ENCODE measurements at regions not wholly inside any gene's neighbourhood (a gene's known extent, or its start where the extent isn't known, plus 50 kb on each side); places are given as distances from the start of the nearest gene placed in this dataset.

- Histone ChIP-seq H3K36me3 (ENCODE audit: control insufficient read depth, insufficient read depth, low read length) (no peaks in the 10 kb centered on the region), H3K27me3 (ENCODE audit: control insufficient read depth, insufficient read depth, low read length) (no peaks in the 10 kb centered on the region), H3K4me3 (ENCODE audit: low read depth, low read length) (no peak overlapping the region)
- DNase-seq (ENCODE audit: low read depth): no peak
- TF ChIP-seq, protein P1, sequence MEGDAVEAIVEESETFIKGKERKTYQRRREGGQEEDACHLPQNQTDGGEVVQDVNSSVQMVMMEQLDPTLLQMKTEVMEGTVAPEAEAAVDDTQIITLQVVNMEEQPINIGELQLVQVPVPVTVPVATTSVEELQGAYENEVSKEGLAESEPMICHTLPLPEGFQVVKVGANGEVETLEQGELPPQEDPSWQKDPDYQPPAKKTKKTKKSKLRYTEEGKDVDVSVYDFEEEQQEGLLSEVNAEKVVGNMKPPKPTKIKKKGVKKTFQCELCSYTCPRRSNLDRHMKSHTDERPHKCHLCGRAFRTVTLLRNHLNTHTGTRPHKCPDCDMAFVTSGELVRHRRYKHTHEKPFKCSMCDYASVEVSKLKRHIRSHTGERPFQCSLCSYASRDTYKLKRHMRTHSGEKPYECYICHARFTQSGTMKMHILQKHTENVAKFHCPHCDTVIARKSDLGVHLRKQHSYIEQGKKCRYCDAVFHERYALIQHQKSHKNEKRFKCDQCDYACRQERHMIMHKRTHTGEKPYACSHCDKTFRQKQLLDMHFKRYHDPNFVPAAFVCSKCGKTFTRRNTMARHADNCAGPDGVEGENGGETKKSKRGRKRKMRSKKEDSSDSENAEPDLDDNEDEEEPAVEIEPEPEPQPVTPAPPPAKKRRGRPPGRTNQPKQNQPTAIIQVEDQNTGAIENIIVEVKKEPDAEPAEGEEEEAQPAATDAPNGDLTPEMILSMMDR (IDR thresholded peaks at IDR 0.05; ENCODE audit: insufficient read depth, low read depth, low read length): no peak
- CTCF ChIA-PET: no interaction called here
- POLR2A ChIA-PET: no interaction called here
Observed at GRCh38 chr3:82474711-82475110, 713.3 kb upstream of the GBE1 start.

GRCh38 chr3:82473864-82474541, 712.6 kb upstream of the GBE1 start:
- TF ChIP-seq, protein P1 (IDR thresholded peaks at IDR 0.05; ENCODE audit: insufficient read depth, low read depth, low read length): no peak
- ChIA-PET POLR2A (no interaction called here), CTCF (no interaction called here)
- no peak for DNase-seq (ENCODE audit: low read depth)
- Histone ChIP-seq H3K36me3 (ENCODE audit: control insufficient read depth, insufficient read depth, low read length) (no peaks in the 10 kb centered on the region), H3K4me3 (ENCODE audit: low read depth, low read length) (no peak overlapping the region), H3K27me3 (ENCODE audit: control insufficient read depth, insufficient read depth, low read length) (no peaks in the 10 kb centered on the region)

DNA sequence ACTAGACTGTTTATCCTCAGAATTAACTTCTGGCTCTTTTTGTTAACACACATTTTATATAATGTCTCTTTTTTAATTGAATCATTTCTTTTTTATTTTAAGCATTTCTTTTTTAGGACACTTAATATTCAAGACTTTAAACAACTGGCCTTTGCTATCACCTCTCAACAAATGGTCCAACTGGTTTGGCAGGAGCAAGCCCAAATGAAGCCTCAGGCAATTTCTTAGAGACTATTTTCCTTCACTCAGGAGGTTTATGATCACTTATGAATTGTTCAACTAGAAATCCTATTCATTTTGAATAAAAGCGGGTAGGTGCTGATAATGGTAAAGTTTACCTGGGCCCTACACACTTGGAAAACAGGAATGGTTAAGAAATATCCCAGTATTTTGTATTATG, 705.6 kb upstream of the GBE1 start:
- DNase-seq (ENCODE audit: low read depth): no peak
- Histone ChIP-seq H3K4me3 (ENCODE audit: low read depth, low read length) (no peak overlapping the region), H3K36me3 (ENCODE audit: control insufficient read depth, insufficient read depth, low read length) (no peaks in the 10 kb centered on the region), H3K27me3 (ENCODE audit: control insufficient read depth, insufficient read depth, low read length) (no peaks in the 10 kb centered on the region)
- TF ChIP-seq, protein P1 (IDR thresholded peaks at IDR 0.05; ENCODE audit: insufficient read depth, low read depth, low read length): no peak
- CTCF ChIA-PET: no interaction called here
- POLR2A ChIA-PET: no interaction called here

- H3K4me3 ChIP-seq (ENCODE audit: low read depth, low read length): no peak overlapping the region
- TF ChIP-seq, protein P1 (IDR thresholded peaks at IDR 0.05; ENCODE audit: insufficient read depth, low read depth, low read length): no peak
- POLR2A ChIA-PET: no interaction called here
- DNase-seq (ENCODE audit: low read depth): no peak
- no peaks in the 10 kb centered on the region for H3K27me3 ChIP-seq (ENCODE audit: control insufficient read depth, insufficient read depth, low read length)
- CTCF ChIA-PET: no interaction called here
- no peaks in the 10 kb centered on the region for H3K36me3 ChIP-seq (ENCODE audit: control insufficient read depth, insufficient read depth, low read length)
Observed at GRCh38 chr3:82462977-82463376, 701.5 kb upstream of the GBE1 start.

DNA sequence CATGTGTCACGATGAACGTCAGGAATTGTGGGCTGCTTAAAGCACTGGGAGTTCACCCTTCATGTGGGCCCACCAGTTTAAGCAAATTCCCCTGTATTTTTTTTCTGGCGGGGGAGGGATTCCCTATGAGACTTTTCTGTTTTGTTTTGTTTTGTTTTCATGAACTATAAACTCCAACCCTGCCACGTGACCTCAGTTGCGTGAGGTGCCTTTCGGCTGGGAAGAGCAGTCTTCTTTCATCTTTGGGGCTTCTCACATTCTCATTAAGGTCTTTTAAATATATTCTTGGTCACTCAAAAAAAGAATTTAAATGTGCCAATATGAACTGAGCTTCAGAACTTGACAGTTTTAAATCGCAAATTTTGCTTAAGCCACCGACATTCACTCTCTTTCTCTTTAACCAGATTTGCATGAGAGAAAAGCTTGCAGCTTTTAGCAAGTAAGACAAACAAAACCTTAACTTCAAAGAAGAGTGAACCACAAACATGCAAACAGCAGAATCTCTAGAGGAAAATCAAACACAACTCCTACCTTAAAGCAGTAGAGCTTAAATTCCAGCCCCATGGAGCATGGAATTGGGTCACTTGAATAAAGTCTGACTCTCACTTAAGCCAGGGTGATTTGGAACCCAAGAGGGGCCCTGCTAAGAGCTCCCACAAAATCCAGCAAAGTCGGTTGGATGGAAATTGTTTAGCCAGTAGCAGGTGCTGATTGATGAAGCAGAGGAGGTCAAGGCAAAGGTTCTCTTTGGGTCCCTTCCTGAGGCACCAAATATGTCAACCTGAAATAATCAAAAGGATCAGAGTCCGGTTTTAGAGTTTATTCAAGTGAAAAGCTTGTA, 699.8 kb upstream of the GBE1 start:
- ChIA-PET CTCF (no interaction called here), POLR2A (no interaction called here)
- no peaks in the 10 kb centered on the region for H3K27me3 ChIP-seq (ENCODE audit: control insufficient read depth, insufficient read depth, low read length)
- no peak overlapping the region for H3K4me3 ChIP-seq (ENCODE audit: low read depth, low read length)
- no peak for DNase-seq (ENCODE audit: low read depth)
- no peaks in the 10 kb centered on the region for H3K36me3 ChIP-seq (ENCODE audit: control insufficient read depth, insufficient read depth, low read length)
- TF ChIP-seq, protein P1 (IDR thresholded peaks at IDR 0.05; ENCODE audit: insufficient read depth, low read depth, low read length): no peak
